ENCODE measurements at regions not wholly inside any gene's neighbourhood (a gene's known extent, or its start where the extent isn't known, plus 50 kb on each side); places are given as distances from the start of the nearest gene placed in this dataset.

GRCh38 chr7:69182596-69183467 lies 415.4 kb upstream of the AUTS2 start:
- no peak overlapping the region for H3K27ac ChIP-seq (ENCODE audit: low read depth, low read length, poor library complexity, severe bottlenecking)
- DNase-seq (ENCODE audit: low spot score) = no peak
- no peaks in the 10 kb centered on the region for H3K36me3 ChIP-seq (ENCODE audit: insufficient read depth, low read length, poor library complexity, severe bottlenecking)
- H3K27me3 ChIP-seq (replicated peaks; ENCODE audit: insufficient read depth, low read depth, low read length, poor library complexity) = no peaks in the 10 kb centered on the region
- CTCF ChIA-PET = no interaction called here
- POLR2A ChIA-PET (ENCODE audit: low non-redundant PET) = no interaction called here
- no peaks in the 10 kb centered on the region for H3K9me3 ChIP-seq (ENCODE audit: low read depth, low read length, poor library complexity, severe bottlenecking)
- TF ChIP-seq CTCF (conservative IDR thresholded peaks at IDR 0.05; ENCODE audit: low read depth, low read length) (no peak), EZH2 (IDR thresholded peaks at IDR 0.05; ENCODE audit: borderline replicate concordance, low read depth, low read length, poor library complexity, severe bottlenecking) (no peak)
- no peak overlapping the region for H3K4me3 ChIP-seq (ENCODE audit: low read depth, low read length, poor library complexity, severe bottlenecking)
- intact Hi-C loops (cut with micrococcal nuclease; ENCODE audit: unreplicated experiment) = no loop called here
- no TSS peak for BruUV-seq (replicated peaks)
- H3K4me1 ChIP-seq (ENCODE audit: insufficient read depth, low read length, poor library complexity, severe bottlenecking) = no peaks in the 10 kb centered on the region

GRCh38 chr7:69184339-69184738 lies 413.9 kb upstream of the AUTS2 start:
- Histone ChIP-seq H3K36me3 (ENCODE audit: insufficient read depth, low read length, poor library complexity, severe bottlenecking) (no peaks in the 10 kb centered on the region), H3K27me3 (replicated peaks; ENCODE audit: insufficient read depth, low read depth, low read length, poor library complexity) (no peaks in the 10 kb centered on the region), H3K4me1 (ENCODE audit: insufficient read depth, low read length, poor library complexity, severe bottlenecking) (no peaks in the 10 kb centered on the region), H3K27ac (ENCODE audit: low read depth, low read length, poor library complexity, severe bottlenecking) (no peak overlapping the region), H3K4me3 (ENCODE audit: low read depth, low read length, poor library complexity, severe bottlenecking) (no peak overlapping the region), H3K9me3 (ENCODE audit: low read depth, low read length, poor library complexity, severe bottlenecking) (no peaks in the 10 kb centered on the region)
- intact Hi-C loops (cut with micrococcal nuclease; ENCODE audit: unreplicated experiment) = no loop called here
- no TSS peak for BruUV-seq (replicated peaks)
- CTCF ChIA-PET = no interaction called here
- POLR2A ChIA-PET (ENCODE audit: low non-redundant PET) = no interaction called here
- DNase-seq (ENCODE audit: low spot score) = no peak
- TF ChIP-seq CTCF (conservative IDR thresholded peaks at IDR 0.05; ENCODE audit: low read depth, low read length) (no peak), EZH2 (IDR thresholded peaks at IDR 0.05; ENCODE audit: borderline replicate concordance, low read depth, low read length, poor library complexity, severe bottlenecking) (no peak)

GRCh38 chr7:69185170-69185569 lies 413.1 kb upstream of the AUTS2 start:
- no peak overlapping the region for H3K4me3 ChIP-seq (ENCODE audit: low read depth, low read length, poor library complexity, severe bottlenecking)
- H3K36me3 ChIP-seq (ENCODE audit: insufficient read depth, low read length, poor library complexity, severe bottlenecking) = no peaks in the 10 kb centered on the region
- no peaks in the 10 kb centered on the region for H3K27me3 ChIP-seq (replicated peaks; ENCODE audit: insufficient read depth, low read depth, low read length, poor library complexity)
- H3K9me3 ChIP-seq (ENCODE audit: low read depth, low read length, poor library complexity, severe bottlenecking) = no peaks in the 10 kb centered on the region
- H3K27ac ChIP-seq (ENCODE audit: low read depth, low read length, poor library complexity, severe bottlenecking) = no peak overlapping the region
- ChIA-PET CTCF (no interaction called here), POLR2A (ENCODE audit: low non-redundant PET) (no interaction called here)
- TF ChIP-seq EZH2 (IDR thresholded peaks at IDR 0.05; ENCODE audit: borderline replicate concordance, low read depth, low read length, poor library complexity, severe bottlenecking) = no peak
- intact Hi-C loops (cut with micrococcal nuclease; ENCODE audit: unreplicated experiment) = no loop called here
- no peaks in the 10 kb centered on the region for H3K4me1 ChIP-seq (ENCODE audit: insufficient read depth, low read length, poor library complexity, severe bottlenecking)
- BruUV-seq (replicated peaks) = no TSS peak
- DNase-seq (ENCODE audit: low spot score) = no peak

GRCh38 chr7:69186974-69187373 lies 411.3 kb upstream of the AUTS2 start:
- H3K27me3 ChIP-seq (replicated peaks; ENCODE audit: insufficient read depth, low read depth, low read length, poor library complexity) = no peaks in the 10 kb centered on the region
- TF ChIP-seq EZH2 (IDR thresholded peaks at IDR 0.05; ENCODE audit: borderline replicate concordance, low read depth, low read length, poor library complexity, severe bottlenecking) = no peak
- no peak for TF ChIP-seq CTCF (conservative IDR thresholded peaks at IDR 0.05; ENCODE audit: low read depth, low read length)
- BruUV-seq (replicated peaks) = no TSS peak
- H3K4me3 ChIP-seq (ENCODE audit: low read depth, low read length, poor library complexity, severe bottlenecking) = no peak overlapping the region
- ChIA-PET CTCF (no interaction called here), POLR2A (ENCODE audit: low non-redundant PET) (no interaction called here)
- intact Hi-C loops (cut with micrococcal nuclease; ENCODE audit: unreplicated experiment) = no loop called here
- H3K36me3 ChIP-seq (ENCODE audit: insufficient read depth, low read length, poor library complexity, severe bottlenecking) = no peaks in the 10 kb centered on the region
- no peak for DNase-seq (ENCODE audit: low spot score)
- no peak overlapping the region for H3K27ac ChIP-seq (ENCODE audit: low read depth, low read length, poor library complexity, severe bottlenecking)
- no peaks in the 10 kb centered on the region for H3K9me3 ChIP-seq (ENCODE audit: low read depth, low read length, poor library complexity, severe bottlenecking)
- H3K4me1 ChIP-seq (ENCODE audit: insufficient read depth, low read length, poor library complexity, severe bottlenecking) = no peaks in the 10 kb centered on the region

All from A673 (cell line).